ENCODE measurements at regions not wholly inside any gene's neighbourhood (a gene's known extent, or its start where the extent isn't known, plus 50 kb on each side); places are given as distances from the start of the nearest gene placed in this dataset.

GRCh38 chr16:86664522-86665318 is 86.4 kb downstream of the FOXL1 start:
- DNase-seq: peak in 1 of 2 donors; percentile 24

GRCh38 chr16:86665319-86665675 is 86.9 kb downstream of the FOXL1 start:
- DNase-seq: no peak

- no peak for DNase-seq
These were observed 87.6 kb downstream of the FOXL1 start for GRCh38 chr16:86665929-86666328.

GRCh38 chr16:86667035-86667434 is 88.7 kb downstream of the FOXL1 start:
- no peak for DNase-seq

- DNase-seq: no peak
These were observed 90.0 kb downstream of the FOXL1 start for GRCh38 chr16:86668136-86668910.

- DNase-seq: no peak
These were observed 91.0 kb downstream of the FOXL1 start for GRCh38 chr16:86669285-86669805.

GRCh38 chr16:86669937-86670749 is 91.8 kb downstream of the FOXL1 start:
- no peak for DNase-seq

- DNase-seq: no peak
These were observed 92.4 kb downstream of the FOXL1 start for GRCh38 chr16:86670750-86671234.

- no peak for DNase-seq
These were observed 93.3 kb downstream of the FOXL1 start for GRCh38 chr16:86671486-86672178.

GRCh38 chr16:86672179-86672863 is 94.0 kb downstream of the FOXL1 start:
- no peak for DNase-seq

GRCh38 chr16:86673090-86673955 is 95.0 kb downstream of the FOXL1 start:
- DNase-seq: no peak

GRCh38 chr16:86673956-86674453 is 95.7 kb downstream of the FOXL1 start:
- no peak for DNase-seq

- DNase-seq: no peak
These were observed 97.9 kb downstream of the FOXL1 start for GRCh38 chr16:86676254-86676670.

- DNase-seq: no peak
These were observed 101.1 kb downstream of the FOXL1 start for GRCh38 chr16:86679490-86679889.

GRCh38 chr16:86680162-86680561 is 101.8 kb downstream of the FOXL1 start:
- DNase-seq: no peak

- DNase-seq: no peak
These were observed 102.3 kb downstream of the FOXL1 start for GRCh38 chr16:86680661-86681030.

GRCh38 chr16:86681031-86681756 is 102.8 kb downstream of the FOXL1 start:
- no peak for DNase-seq

GRCh38 chr16:86681757-86682106 is 103.4 kb downstream of the FOXL1 start:
- no peak for DNase-seq

- no peak for DNase-seq
These were observed 104.0 kb downstream of the FOXL1 start for GRCh38 chr16:86682219-86682904.

All from CD4-positive, alpha-beta T cell treated with Interferon alpha-2 for 1 hour (primary cell).